Activated T-helper 17 cell treated with anti-CD3 and anti-CD28 coated beads, Interleukin-2, amount 50 U/mL, for 72 hours (primary cell): ENCODE measurements at regions not wholly inside any gene's neighbourhood (a gene's known extent, or its start where the extent isn't known, plus 50 kb on each side); places are given as distances from the start of the nearest gene placed in this dataset.
"Not testable (repeated sequence)": the region's sequence is repeated elsewhere in the genome, so short reads cannot be mapped to it uniquely, and the experiment has no call there.

ENCODE experiments used
- ATAC-seq: fragments of 150-1000 bp; cut with Tn5 transposase; replicated peaks from 2 replicates; pipeline ENCODE4 v1.10.0; 2021; ENCODE audit warnings: mild to moderate bottlenecking, moderate library complexity
- H3K27ac Mint-ChIP-seq: one replicate; pipeline ENCODE4 v1.8.0; 2022; ENCODE audit warnings: mixed read lengths
- H3K27me3 Mint-ChIP-seq: one replicate; pipeline ENCODE4 v1.8.0; 2022; ENCODE audit warnings: mixed read lengths
- H3K36me3 Mint-ChIP-seq: one replicate; pipeline ENCODE4 v1.8.0; 2022; ENCODE audit warnings: low read depth, mild to moderate bottlenecking, mixed read lengths
- H3K4me1 Mint-ChIP-seq: one replicate; pipeline ENCODE4 v1.8.0; 2022; ENCODE audit warnings: mixed read lengths
- H3K4me3 Mint-ChIP-seq: one replicate; pipeline ENCODE4 v1.8.0; 2022; ENCODE audit warnings: mild to moderate bottlenecking, mixed read lengths
- H3K9me3 Mint-ChIP-seq: one replicate; pipeline ENCODE4 v1.8.0; 2022; ENCODE audit warnings: mixed read lengths

DNA sequence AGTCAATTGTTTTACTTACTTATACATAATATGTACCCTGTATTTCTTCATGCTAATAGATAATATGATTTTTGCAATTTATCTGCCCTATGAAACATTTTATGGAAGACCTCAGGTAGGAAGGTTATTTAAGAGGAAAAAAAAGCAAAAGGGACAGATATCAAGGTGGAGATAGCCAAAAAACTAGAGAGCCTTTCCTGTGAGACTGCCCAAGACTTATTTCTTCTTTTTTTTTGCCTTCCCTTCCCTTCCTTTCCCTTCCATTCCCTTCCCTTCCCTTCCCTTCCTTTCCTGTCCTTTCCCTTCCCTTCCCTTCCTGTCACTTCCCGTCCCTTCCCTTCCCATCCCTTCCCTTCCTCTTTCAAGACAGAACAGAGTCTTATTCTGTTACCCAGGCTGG is 80.6 kb upstream of the HMCN1 start:
- H3K36me3 Mint-ChIP-seq: no peaks in the 10 kb centered on the region
- no peaks in the 10 kb centered on the region for H3K27me3 Mint-ChIP-seq
- ATAC-seq: no peak
- H3K27ac Mint-ChIP-seq: no peak overlapping the region
- peaks cover 4% of the 10 kb centered on the region for H3K9me3 Mint-ChIP-seq
- H3K4me1 Mint-ChIP-seq: peaks cover 5% of the 10 kb centered on the region
- no peak overlapping the region for H3K4me3 Mint-ChIP-seq

DNA sequence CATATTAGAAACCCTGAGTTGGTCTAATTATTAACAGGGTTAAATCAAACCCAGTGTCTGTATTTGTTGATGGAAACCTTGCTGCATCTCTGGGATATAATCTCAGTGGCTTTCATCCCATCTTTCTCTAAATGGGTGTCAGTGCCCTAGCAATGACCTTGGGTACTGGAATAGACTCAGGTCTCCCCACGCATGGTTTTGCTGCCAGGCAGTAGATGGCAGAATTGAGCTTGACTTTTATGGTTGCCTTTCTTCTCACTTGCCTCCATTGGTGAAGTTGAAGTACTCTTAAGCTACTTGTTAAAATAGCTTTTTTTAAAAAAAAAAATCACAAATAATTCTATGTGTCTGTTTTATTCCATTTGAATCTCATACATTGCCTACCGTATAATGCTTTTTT is 81.8 kb upstream of the HMCN1 start:
- no peaks in the 10 kb centered on the region for H3K36me3 Mint-ChIP-seq

DNA sequence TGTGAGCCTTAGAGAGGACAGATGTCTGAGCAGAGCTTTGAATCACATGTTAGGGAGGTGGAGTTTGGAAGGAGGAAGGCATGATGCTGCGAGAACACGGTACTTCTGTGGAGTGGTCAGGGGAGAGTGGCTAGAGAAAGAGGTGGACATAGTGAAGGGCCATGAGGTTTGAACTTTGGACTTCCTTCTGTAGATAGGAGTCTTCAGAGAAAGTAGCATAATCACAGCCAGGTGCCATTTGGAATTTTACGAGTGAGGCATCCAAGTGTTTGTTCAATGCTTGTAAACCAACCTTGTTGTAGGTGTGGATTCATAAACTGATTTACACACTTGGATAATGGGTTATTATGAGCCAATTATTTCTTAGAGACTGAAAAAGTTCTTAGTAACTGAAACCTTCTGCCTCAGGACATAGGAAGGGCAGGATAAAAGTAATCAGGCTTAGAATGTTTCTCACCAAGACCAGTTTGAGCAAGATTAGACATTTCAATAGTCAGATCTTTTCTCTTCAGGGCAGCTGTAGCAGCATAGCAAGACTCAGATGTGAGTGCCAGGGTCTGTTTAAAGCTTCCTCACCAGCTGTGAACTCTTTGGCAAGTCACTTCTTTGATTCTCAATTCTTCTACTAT is 83.5 kb upstream of the HMCN1 start:
- Mint-ChIP-seq H3K27ac (no peak overlapping the region), H3K27me3 (no peaks in the 10 kb centered on the region), H3K4me3 (no peak overlapping the region), H3K36me3 (no peaks in the 10 kb centered on the region), H3K9me3 (no peaks in the 10 kb centered on the region), H3K4me1 (peaks cover 4% of the 10 kb centered on the region)
- ATAC-seq: no peak

More for the DNA sequence above, 81.8 kb upstream of the HMCN1 start:
- Mint-ChIP-seq H3K9me3 (no peaks in the 10 kb centered on the region), H3K4me3 (no peak overlapping the region), H3K27ac (no peak overlapping the region), H3K4me1 (no peaks in the 10 kb centered on the region), H3K27me3 (no peaks in the 10 kb centered on the region)
- peak; percentile 52 for ATAC-seq

DNA sequence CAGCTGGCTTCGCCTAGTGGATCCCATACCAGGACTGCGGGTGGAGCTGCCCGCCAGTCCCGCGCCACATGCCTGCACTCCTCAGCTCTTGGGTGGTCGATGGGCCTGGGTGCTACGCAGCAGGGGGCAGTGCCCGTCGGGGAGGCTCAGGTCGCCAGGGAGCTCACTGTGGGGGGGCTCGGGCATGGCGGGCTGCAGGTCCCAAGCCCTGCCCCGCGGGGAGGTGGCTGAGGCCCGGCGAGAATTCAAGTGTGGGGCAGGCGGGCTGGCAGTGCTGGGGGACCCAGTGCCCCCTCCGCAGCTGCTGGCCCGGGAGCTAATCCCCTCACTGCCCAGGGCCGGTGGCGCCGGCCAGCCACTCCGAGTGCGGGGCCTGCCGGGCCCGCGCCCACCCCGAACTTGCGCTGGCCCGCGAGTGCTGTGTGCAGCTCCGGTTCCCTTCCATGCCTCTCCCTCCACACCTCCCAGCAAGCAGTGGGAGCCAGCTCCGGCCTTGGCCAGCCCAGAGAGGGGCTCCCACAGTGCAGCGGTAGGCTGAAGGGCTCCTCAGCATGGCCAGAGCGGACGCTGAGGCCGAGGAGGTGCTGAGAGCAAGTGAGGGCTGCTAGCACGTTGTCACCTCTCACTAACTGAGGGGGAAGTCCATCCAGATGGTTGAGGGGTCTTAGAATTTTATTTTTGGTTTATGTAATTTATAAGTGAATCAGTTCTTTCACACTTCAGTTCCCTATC is 85.2 kb upstream of the HMCN1 start:
- no peaks in the 10 kb centered on the region for H3K9me3 Mint-ChIP-seq
- peaks cover 4% of the 10 kb centered on the region for H3K4me1 Mint-ChIP-seq
- H3K36me3 Mint-ChIP-seq: no peaks in the 10 kb centered on the region
- H3K27ac Mint-ChIP-seq: no peak overlapping the region
- H3K27me3 Mint-ChIP-seq: no peaks in the 10 kb centered on the region
- ATAC-seq: no peak
- no peak overlapping the region for H3K4me3 Mint-ChIP-seq

DNA sequence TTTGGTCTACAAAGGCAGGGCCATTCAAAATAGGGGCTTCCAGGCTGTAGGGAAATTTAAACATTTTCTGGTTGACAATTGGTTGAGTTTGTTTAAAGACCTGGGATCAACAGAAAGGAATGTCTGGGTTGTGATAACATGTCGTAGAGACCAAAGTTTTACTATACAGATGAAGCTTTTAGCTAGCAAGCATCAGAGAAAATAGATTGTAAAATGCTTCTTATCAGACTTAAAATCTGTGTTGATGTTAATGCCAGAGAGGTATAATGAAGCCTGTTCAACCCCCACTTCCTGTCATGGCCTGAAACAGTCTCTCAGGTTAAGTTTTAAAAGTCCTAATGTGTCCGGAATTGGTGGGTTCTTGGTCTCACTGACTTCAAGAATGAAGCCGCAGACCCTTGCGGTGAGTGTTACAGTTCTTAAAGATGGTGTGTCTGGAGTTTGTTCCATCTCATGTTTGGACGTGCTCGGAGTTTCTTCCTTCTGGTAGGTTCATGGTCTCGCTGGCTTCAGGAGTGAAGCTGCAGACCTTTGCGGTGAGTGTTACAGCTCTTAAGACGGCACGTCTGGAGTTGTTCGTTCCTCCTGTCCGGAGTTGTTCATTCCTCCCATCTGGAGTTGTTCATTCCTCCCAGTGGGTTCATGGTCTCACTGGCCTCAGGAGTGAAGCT is 86.5 kb upstream of the HMCN1 start:
- peak overlapping the region; percentile 33 for H3K27ac Mint-ChIP-seq
- not testable (repeated sequence) for H3K4me1 Mint-ChIP-seq

DNA sequence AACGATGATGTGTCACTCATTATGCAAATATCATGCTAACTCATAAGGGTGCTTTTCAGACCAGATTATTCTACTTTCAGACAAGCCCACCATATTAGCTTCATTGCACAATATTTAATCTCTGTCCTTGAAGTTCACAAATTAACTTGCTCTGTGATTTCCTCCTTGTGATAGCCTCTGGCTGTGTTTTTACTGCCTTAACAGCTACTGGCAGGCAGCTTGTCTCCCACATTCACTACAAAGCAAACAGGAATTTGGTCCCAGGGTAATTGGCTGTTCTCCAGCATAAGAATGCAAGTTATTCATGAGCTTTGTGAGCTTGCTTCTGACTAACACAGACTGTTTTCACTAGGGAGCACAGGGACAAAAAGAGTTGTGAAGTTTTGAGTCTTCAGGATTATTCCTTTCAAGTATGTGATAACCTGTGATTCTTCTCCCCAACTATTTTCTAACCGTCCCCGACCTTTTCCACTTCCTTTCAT is 87.9 kb upstream of the HMCN1 start:
- H3K4me3 Mint-ChIP-seq: peak overlapping the region; percentile 42
- H3K9me3 Mint-ChIP-seq: no peaks in the 10 kb centered on the region
- no peaks in the 10 kb centered on the region for H3K36me3 Mint-ChIP-seq
- peak; percentile 27 for ATAC-seq
- no peaks in the 10 kb centered on the region for H3K27me3 Mint-ChIP-seq
- H3K4me1 Mint-ChIP-seq: peaks cover 4% of the 10 kb centered on the region
- peak overlapping the region; percentile 41 for H3K27ac Mint-ChIP-seq

More for the DNA sequence above, 86.5 kb upstream of the HMCN1 start:
- H3K27me3 Mint-ChIP-seq, H3K9me3 Mint-ChIP-seq, ATAC-seq, H3K36me3 Mint-ChIP-seq: not testable (repeated sequence)
- H3K4me3 Mint-ChIP-seq: peak overlapping the region; percentile 39

DNA sequence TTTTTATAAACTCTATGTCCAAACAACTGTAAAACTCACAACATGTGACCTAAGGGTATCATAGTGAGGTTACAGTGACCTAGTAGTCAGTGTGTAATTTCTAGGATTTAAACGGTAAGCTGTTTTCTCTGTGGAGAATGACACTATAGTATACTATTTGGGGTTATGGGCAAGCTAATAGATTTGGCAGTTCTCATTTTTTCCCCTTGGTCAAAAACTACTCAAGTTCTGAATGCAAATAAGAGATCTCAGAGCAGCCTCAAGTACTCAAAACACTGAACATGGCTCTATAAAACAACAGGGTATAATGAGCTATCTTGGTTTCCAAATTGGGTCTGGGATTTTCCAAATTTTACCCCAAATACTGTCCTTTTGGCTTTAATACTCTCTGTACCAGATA is 88.5 kb upstream of the HMCN1 start:
- H3K9me3 Mint-ChIP-seq: no peaks in the 10 kb centered on the region
- peak overlapping the region; percentile 41 for H3K27ac Mint-ChIP-seq
- H3K4me3 Mint-ChIP-seq: peak overlapping the region; percentile 42
- ATAC-seq: peak; percentile 47
- H3K36me3 Mint-ChIP-seq: no peaks in the 10 kb centered on the region
- peaks cover 4% of the 10 kb centered on the region for H3K4me1 Mint-ChIP-seq
- H3K27me3 Mint-ChIP-seq: no peaks in the 10 kb centered on the region

DNA sequence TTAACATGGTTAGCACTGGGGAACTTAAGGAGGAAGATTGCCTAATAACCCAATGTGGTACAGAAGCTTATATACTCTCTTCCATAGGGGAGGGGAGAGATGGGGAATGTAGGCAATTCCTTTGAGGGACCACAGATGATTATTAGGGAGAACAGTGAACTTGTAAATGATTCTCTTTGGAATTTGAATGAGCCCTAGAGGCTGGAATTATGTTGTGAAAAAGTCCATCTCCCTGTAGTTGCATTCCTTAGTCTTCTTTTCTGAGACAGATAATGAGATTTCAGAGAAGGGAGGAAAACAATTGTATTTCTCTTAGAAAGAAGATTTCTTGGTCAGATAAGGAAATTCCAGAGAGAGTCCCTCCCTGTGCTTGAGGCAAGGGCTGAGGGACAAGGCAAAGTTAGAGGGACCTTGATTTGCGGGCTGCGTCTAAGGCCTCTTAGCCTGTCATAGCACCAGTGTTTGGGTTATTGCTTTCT is 89.0 kb upstream of the HMCN1 start:
- Mint-ChIP-seq H3K4me1 (peaks cover 4% of the 10 kb centered on the region), H3K27me3 (no peaks in the 10 kb centered on the region), H3K27ac (no peak overlapping the region), H3K4me3 (no peak overlapping the region), H3K9me3 (no peaks in the 10 kb centered on the region), H3K36me3 (no peaks in the 10 kb centered on the region)
- ATAC-seq: no peak

DNA sequence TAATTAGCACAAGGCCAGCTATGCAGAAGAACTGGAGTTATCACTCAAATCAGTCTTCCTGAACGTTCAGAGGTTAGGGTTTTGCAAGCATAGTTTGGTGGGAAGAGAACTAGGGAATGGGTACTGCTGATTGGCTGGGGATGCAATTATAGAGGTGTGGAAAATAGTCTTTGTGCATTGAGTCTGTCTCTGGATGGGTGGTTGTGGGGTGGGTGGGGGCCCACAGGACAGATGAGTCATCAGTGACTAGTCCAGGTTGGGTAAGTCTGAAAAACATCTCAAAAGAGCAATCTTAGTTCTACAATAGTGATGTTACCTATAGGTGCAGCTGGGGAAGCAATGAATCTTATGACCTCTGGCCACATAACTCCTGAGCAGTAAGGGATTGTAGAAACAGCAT is 89.7 kb upstream of the HMCN1 start:
- H3K27me3 Mint-ChIP-seq: no peaks in the 10 kb centered on the region
- H3K27ac Mint-ChIP-seq: no peak overlapping the region
- no peaks in the 10 kb centered on the region for H3K36me3 Mint-ChIP-seq
- ATAC-seq: peak; percentile 94
- peaks cover 4% of the 10 kb centered on the region for H3K4me1 Mint-ChIP-seq
- H3K4me3 Mint-ChIP-seq: no peak overlapping the region
- no peaks in the 10 kb centered on the region for H3K9me3 Mint-ChIP-seq

DNA sequence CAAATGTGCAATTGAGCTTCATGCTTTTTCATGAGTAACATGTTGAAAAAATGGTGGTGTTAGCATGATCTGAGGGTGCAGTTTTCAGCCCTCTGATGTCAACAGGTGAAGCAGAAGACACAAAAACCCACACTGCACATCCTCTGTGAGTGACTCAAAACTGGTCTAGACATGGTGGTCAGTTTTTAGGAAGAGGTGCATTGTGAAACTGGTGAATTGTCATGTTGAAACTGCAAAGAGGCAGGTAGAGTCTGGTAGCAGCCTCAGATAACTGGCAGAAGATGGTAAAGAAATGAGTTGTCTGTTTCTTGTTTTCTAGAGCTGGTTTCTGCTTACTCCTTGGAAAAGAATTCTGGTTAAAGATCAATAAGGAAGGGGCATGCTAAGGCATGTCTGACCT is 97.3 kb upstream of the HMCN1 start:
- H3K27ac Mint-ChIP-seq: peak overlapping the region; percentile 98
- H3K36me3 Mint-ChIP-seq: no peaks in the 10 kb centered on the region
- peaks cover 6% of the 10 kb centered on the region for H3K27me3 Mint-ChIP-seq
- peaks cover 15% of the 10 kb centered on the region for H3K9me3 Mint-ChIP-seq
- peaks cover 8% of the 10 kb centered on the region for H3K4me1 Mint-ChIP-seq
- ATAC-seq: peak; percentile 94
- peak overlapping the region; percentile 66 for H3K4me3 Mint-ChIP-seq

DNA sequence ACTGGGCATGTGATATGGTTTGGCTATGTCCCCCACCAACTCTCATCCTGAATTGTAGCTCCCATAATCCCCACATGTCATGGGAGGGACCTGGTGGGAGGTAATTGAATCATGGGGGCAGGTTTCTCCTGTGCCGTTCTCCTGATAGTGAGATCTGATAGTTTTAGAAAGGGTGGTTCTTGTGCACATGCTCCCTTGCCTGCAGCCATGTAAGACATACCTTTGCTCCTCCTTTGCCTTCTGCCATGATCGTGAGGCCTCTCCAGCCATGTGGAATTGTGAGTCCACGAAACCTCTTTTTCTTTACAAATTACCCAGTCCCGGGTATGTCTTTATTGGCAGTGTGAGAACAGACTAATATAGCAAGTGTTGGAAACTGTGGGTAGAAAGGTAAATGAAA is 99.5 kb upstream of the HMCN1 start:
- no peak for ATAC-seq
- Mint-ChIP-seq H3K4me1 (peaks cover 8% of the 10 kb centered on the region), H3K4me3 (no peak overlapping the region), H3K27ac (no peak overlapping the region), H3K27me3 (peaks cover 6% of the 10 kb centered on the region), H3K36me3 (no peaks in the 10 kb centered on the region), H3K9me3 (peaks cover 15% of the 10 kb centered on the region)

DNA sequence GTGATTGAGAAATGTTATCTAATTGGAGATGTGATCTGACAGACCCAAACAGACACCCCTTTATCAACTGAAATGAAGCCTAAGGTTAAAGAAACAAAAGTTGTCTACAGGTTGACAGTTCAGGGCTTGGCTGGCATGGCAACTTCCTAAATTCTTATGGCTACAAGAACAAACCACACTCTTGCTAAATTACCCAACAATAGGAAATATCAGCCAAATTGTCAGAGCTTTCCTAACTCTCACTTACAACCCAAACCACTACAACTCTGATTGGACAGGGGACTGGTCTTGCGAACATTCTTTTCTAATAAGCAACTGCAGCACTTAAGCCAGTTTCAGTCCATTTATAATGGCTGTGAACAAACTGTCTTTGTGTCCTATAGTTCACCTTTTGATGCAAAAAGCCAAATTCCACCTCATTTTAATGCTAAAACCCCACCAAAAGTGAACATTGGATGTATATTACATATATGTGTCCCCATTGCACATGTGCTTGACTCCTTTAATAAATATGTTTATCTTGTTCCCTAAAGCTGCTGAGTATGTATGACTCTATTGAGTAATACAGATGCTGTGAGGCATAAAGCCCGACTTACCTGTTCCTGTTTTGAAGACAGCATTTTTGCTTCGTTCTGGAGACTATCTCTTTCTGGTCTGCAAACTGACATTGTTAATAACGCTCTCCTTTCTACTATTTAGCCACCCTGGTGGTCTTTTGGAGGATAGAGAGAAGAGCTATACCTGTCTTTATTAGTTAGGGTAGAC is 101.3 kb upstream of the HMCN1 start:
- Mint-ChIP-seq H3K27ac (no peak overlapping the region), H3K4me3 (no peak overlapping the region), H3K4me1 (peaks cover 8% of the 10 kb centered on the region), H3K36me3 (no peaks in the 10 kb centered on the region), H3K27me3 (peaks cover 6% of the 10 kb centered on the region), H3K9me3 (peaks cover 12% of the 10 kb centered on the region)
- no peak for ATAC-seq

DNA sequence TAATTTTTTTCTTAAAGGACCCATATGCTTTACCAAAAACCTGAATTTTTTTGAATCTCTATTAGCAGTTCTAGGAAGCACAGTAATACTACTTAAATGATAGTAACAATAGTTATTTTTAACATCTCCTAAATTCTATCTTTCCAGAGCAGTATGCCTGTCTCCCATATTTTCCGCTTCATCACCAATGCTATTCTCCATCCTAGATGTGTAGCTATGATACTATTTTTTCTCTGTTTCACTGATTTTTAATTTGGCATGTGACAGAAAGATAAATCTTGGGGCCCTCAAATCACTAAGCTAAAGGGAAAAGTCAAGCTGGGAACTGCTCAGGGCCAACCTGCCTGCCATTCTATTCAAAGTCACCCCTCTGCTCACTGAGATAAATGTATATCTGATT is 102.3 kb upstream of the HMCN1 start:
- no peak for ATAC-seq
- no peak overlapping the region for H3K27ac Mint-ChIP-seq
- H3K4me3 Mint-ChIP-seq: no peak overlapping the region
- H3K9me3 Mint-ChIP-seq: peaks cover 7% of the 10 kb centered on the region
- peaks cover 6% of the 10 kb centered on the region for H3K27me3 Mint-ChIP-seq
- no peaks in the 10 kb centered on the region for H3K36me3 Mint-ChIP-seq
- peaks cover 2% of the 10 kb centered on the region for H3K4me1 Mint-ChIP-seq

DNA sequence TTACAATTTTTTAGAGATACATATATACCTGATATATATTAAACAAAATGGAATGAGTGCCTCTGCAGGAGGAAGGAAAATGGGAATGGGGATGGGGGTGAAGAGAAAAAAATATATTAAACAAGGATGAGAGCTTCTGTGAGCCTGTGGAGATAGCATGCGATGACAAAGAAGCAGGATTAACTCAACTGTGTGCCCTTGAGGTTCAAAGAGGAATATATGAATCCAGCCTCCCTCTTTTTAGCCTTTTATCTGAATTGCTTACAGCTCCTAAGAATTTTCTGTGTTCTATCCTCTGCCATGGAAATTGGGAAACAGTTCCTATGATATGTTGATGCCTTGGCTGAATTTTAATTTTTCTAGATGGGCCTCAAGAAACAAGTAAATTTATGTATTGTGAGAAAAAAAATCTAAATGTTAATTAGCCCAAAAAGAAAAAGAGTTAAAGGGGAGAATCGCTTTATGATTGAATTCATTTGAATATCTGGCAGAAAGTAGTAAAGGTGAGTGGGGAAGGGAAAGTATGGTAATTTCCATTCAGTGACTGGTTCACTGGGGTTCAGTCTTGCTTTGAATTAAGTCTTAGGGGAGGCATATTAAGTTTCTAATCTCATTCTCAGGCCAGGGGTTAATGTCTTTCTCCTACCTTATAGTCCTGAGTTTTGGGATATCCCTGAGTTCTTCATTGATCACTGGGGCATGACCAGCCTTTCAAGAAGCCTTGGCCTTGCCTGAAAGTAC is 106.3 kb upstream of the HMCN1 start:
- no peaks in the 10 kb centered on the region for H3K27me3 Mint-ChIP-seq
- no peak overlapping the region for H3K27ac Mint-ChIP-seq
- no peaks in the 10 kb centered on the region for H3K4me1 Mint-ChIP-seq
- H3K36me3 Mint-ChIP-seq: no peaks in the 10 kb centered on the region
- no peak overlapping the region for H3K4me3 Mint-ChIP-seq
- no peak for ATAC-seq
- H3K9me3 Mint-ChIP-seq: peaks cover 4% of the 10 kb centered on the region
